OCI-LY3 (cell line): ENCODE measurements at regions not wholly inside any gene's neighbourhood (a gene's known extent, or its start where the extent isn't known, plus 50 kb on each side); places are given as distances from the start of the nearest gene placed in this dataset.

Experiments
- H2AFZ ChIP-seq: fragments of 200-600, 300-600 bp; shearing (Covaris generic); 2 replicates; pipeline ENCODE4 v1.6.0; 2014; ENCODE audit warnings: antibody characterized with exemption, low read depth, low read length
- H3K27ac ChIP-seq: fragments of 200-600, 300-600 bp; sonication (generic); 2 replicates; pipeline ENCODE4 v1.5.1; 2014; ENCODE audit warnings: mild to moderate bottlenecking, low read length, moderate library complexity, mixed read lengths
- H3K27me3 ChIP-seq: fragments of 200-600, 300-600 bp; sonication (generic); 2 replicates; pipeline ENCODE4 v1.6.1; 2014; ENCODE audit warnings: low read depth, low read length, mixed read lengths
- H3K36me3 ChIP-seq: fragments of 200-600, 300-600 bp; sonication (generic); replicated peaks from 2 replicates; pipeline ENCODE3; 2014; ENCODE audit warnings: low read depth, low read length, mixed read lengths
- H3K4me1 ChIP-seq: fragments of 300-600, 200-600 bp; sonication (generic); 2 replicates; pipeline ENCODE4 v1.6.1; 2014; ENCODE audit warnings: low read length, mixed read lengths
- H3K4me2 ChIP-seq: fragments of 200-600, 300-600 bp; sonication (generic); 2 replicates; pipeline ENCODE4 v1.6.1; 2014; ENCODE audit warnings: low read length, mixed read lengths
- H3K4me3 ChIP-seq: fragments of 300-600, 200-600 bp; sonication (generic); 2 replicates; pipeline ENCODE4 v1.5.1; 2014; ENCODE audit warnings: antibody characterized with exemption, mild to moderate bottlenecking, low read length, moderate library complexity
- H3K79me2 ChIP-seq: fragments of 300-600, 200-600 bp; shearing (Covaris generic); 2 replicates; pipeline ENCODE4 v1.6.1; 2014; ENCODE audit warnings: mild to moderate bottlenecking, low read length, mixed read lengths
- H3K9ac ChIP-seq: fragments of 300-600, 200-600 bp; shearing (Covaris generic); 2 replicates; pipeline ENCODE4 v1.6.0; 2014; ENCODE audit warnings: mild to moderate bottlenecking, low read length, moderate library complexity
- H3K9me3 ChIP-seq: fragments of 200-600, 300-600 bp; shearing (Covaris generic); 2 replicates; pipeline ENCODE4 v1.6.1; 2014; ENCODE audit warnings: low read length, mixed read lengths; ENCODE audit not compliant: insufficient read depth
- H4K20me1 ChIP-seq: fragments of 200-600, 300-600 bp; sonication (generic); 2 replicates; pipeline ENCODE4 v1.6.1; 2016; ENCODE audit warnings: low read length, mixed read lengths; ENCODE audit not compliant: insufficient read depth
- CTCF ChIP-seq: fragments of 200-600, 300-600 bp; sonication (generic); IDR thresholded peaks from 2 replicates; pipeline ENCODE4 v1.5.1; 2014; ENCODE audit warnings: antibody characterized with exemption, low read length, low read depth
- EZH2phosphoT487 ChIP-seq: fragments of 200-600 bp; shearing (Covaris generic); IDR thresholded peaks from 2 replicates; pipeline ENCODE4 v1.6.1; 2018; ENCODE audit warnings: antibody characterized with exemption, mixed run types, low read depth

- Histone ChIP-seq H3K36me3 (peaks cover 4% of the 10 kb centered on the region), H3K79me2 (no peaks in the 10 kb centered on the region), H3K27ac (peak overlapping the region; percentile 92), H3K4me3 (peak overlapping the region; percentile 70), H2AFZ (no peak overlapping the region), H4K20me1 (no peaks in the 10 kb centered on the region), H3K4me1 (peaks cover 43% of the 10 kb centered on the region), H3K27me3 (no peaks in the 10 kb centered on the region), H3K9ac (peak overlapping the region; percentile 61; the same call in 1 of the 2 replicates), H3K4me2 (peak overlapping the region; percentile 88), H3K9me3 (peaks cover 10% of the 10 kb centered on the region; the same call in 1 of the 2 replicates)
- TF ChIP-seq CTCF, result no peak
- no peak for TF ChIP-seq EZH2phosphoT487
These were observed 80.1 kb upstream of the PFKP start for GRCh38 chr10:2987185-2987768.

- no peaks in the 10 kb centered on the region for H4K20me1 ChIP-seq
- no peaks in the 10 kb centered on the region for H3K27me3 ChIP-seq
- H3K4me3 ChIP-seq, result peak overlapping the region; percentile 70
- peaks cover 10% of the 10 kb centered on the region; the same call in 1 of the 2 replicates for H3K9me3 ChIP-seq
- no peaks in the 10 kb centered on the region for H3K79me2 ChIP-seq
- peaks cover 52% of the 10 kb centered on the region for H3K4me1 ChIP-seq
- peak overlapping the region; percentile 61 for H3K9ac ChIP-seq
- peak overlapping the region; percentile 92 for H3K27ac ChIP-seq
- no peak overlapping the region for H2AFZ ChIP-seq
- peak overlapping the region; percentile 88 for H3K4me2 ChIP-seq
- peaks cover 4% of the 10 kb centered on the region for H3K36me3 ChIP-seq
- TF ChIP-seq CTCF, result no peak
- TF ChIP-seq EZH2phosphoT487, result no peak
These were observed 81.0 kb upstream of the PFKP start for GRCh38 chr10:2986391-2986801.

GRCh38 chr10:2985729-2986232 is 81.6 kb upstream of the PFKP start:
- Histone ChIP-seq H3K4me3 (peak overlapping the region; percentile 70), H3K27ac (peak overlapping the region; percentile 92), H4K20me1 (no peaks in the 10 kb centered on the region), H3K9ac (peak overlapping the region; percentile 61), H3K4me1 (peaks cover 58% of the 10 kb centered on the region), H3K27me3 (no peaks in the 10 kb centered on the region), H2AFZ (no peak overlapping the region), H3K9me3 (peaks cover 10% of the 10 kb centered on the region; the same call in 1 of the 2 replicates), H3K79me2 (no peaks in the 10 kb centered on the region), H3K36me3 (peaks cover 4% of the 10 kb centered on the region), H3K4me2 (peak overlapping the region; percentile 88)
- no peak for TF ChIP-seq CTCF
- TF ChIP-seq EZH2phosphoT487, result no peak

DNA sequence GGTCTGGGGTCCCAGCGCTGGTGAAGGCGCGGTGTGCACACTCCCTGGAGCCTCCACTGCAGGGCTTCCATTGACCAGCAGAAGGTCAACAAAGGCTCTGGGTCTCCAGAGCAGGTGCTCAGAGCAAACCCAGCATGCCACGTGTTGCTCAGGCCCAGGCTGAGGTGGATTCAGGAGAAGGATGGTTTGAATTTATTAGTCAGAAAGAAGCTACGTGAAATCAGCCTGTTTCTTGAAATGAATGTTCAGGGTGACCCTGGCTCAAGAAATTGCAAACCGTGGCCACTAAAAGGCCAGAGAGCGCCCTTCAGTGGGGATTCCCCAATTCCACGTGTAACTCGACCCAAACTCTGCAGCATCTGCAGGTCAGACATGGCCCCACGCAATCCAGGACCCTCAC is 82.7 kb upstream of the PFKP start:
- peaks cover 65% of the 10 kb centered on the region for H3K4me1 ChIP-seq
- TF ChIP-seq EZH2phosphoT487, result no peak
- no peak for TF ChIP-seq CTCF
- no peak overlapping the region for H2AFZ ChIP-seq
- peak overlapping the region; percentile 61; the same call in 1 of the 2 replicates for H3K9ac ChIP-seq
- no peaks in the 10 kb centered on the region for H4K20me1 ChIP-seq
- H3K27me3 ChIP-seq, result no peaks in the 10 kb centered on the region
- peak overlapping the region; percentile 70 for H3K4me3 ChIP-seq
- H3K79me2 ChIP-seq, result no peaks in the 10 kb centered on the region
- peaks cover 8% of the 10 kb centered on the region; the same call in 1 of the 2 replicates for H3K9me3 ChIP-seq
- peak overlapping the region; percentile 92; the same call in 1 of the 2 replicates for H3K27ac ChIP-seq
- H3K4me2 ChIP-seq, result peak overlapping the region; percentile 88
- H3K36me3 ChIP-seq, result peaks cover 4% of the 10 kb centered on the region
